HEK293T (cell line): ENCODE measurements at regions not wholly inside any gene's neighbourhood (a gene's known extent, or its start where the extent isn't known, plus 50 kb on each side); places are given as distances from the start of the nearest gene placed in this dataset.

Experiments used
- CTCF ChIA-PET: fragments of 350-600 bp; formaldehyde crosslinking; extraction: SDS; loops from one replicate; lab custom pipeline; 2021; ENCODE audit warnings: antibody characterized with exemption, inconsistent platforms; lab: Yijun Ruan, JAX
- POLR2A ChIA-PET: fragments of 350-600 bp; formaldehyde crosslinking; extraction: SDS; loops from one replicate; lab custom pipeline; 2020; ENCODE audit warnings: antibody characterized with exemption, inconsistent platforms; lab: Yijun Ruan, JAX
- DNase-seq: peaks from one replicate; pipeline ENCODE4 v3.0.0; 2012; ENCODE audit warnings: mixed read lengths; ENCODE audit errors: extremely low spot score
- ARNT ChIP-seq: fragments of 450-650 bp; IDR thresholded peaks from 2 replicates; pipeline ENCODE4 v1.6.1; 2017; ENCODE audit warnings: mild to moderate bottlenecking
- BHLHE40 ChIP-seq: fragments of 450-650 bp; IDR thresholded peaks from 2 replicates; pipeline ENCODE4 v1.6.1; 2016; ENCODE audit warnings: mild to moderate bottlenecking, moderate library complexity, borderline replicate concordance
- CTBP1 ChIP-seq: fragments of 450-650 bp; IDR thresholded peaks from 2 replicates; pipeline ENCODE4 v1.6.1; 2016; ENCODE audit warnings: borderline replicate concordance
- ELF4 ChIP-seq: fragments of 450-650 bp; IDR thresholded peaks from 2 replicates; pipeline ENCODE4 v1.6.1; 2017; ENCODE audit warnings: antibody characterized with exemption
- FOXA1 ChIP-seq: fragments of 450-650 bp; IDR thresholded peaks from 2 replicates; pipeline ENCODE4 v1.6.1; 2016; ENCODE audit warnings: mild to moderate bottlenecking
- FOXK2 ChIP-seq: fragments of 450-650 bp; IDR thresholded peaks from 2 replicates; pipeline ENCODE4 v1.6.1; 2016; ENCODE audit warnings: mild to moderate bottlenecking
- FOXM1 ChIP-seq: fragments of 450-650 bp; IDR thresholded peaks from 2 replicates; pipeline ENCODE4 v1.6.1; 2017; ENCODE audit warnings: mild to moderate bottlenecking, borderline replicate concordance
- HDGF ChIP-seq: fragments of 450-650 bp; IDR thresholded peaks from 2 replicates; pipeline ENCODE4 v1.6.1; 2017; ENCODE audit warnings: antibody characterized with exemption, borderline replicate concordance
- L3MBTL2 ChIP-seq: fragments of 450-650 bp; conservative IDR thresholded peaks from 2 replicates; pipeline ENCODE4 v1.6.1; 2016; ENCODE audit warnings: mild to moderate bottlenecking
- LEF1 ChIP-seq: fragments of 450-650 bp; IDR thresholded peaks from 2 replicates; pipeline ENCODE4 v1.6.1; 2017; ENCODE audit warnings: mild to moderate bottlenecking, borderline replicate concordance
- NFRKB ChIP-seq: fragments of 450-650 bp; IDR thresholded peaks from 2 replicates; pipeline ENCODE4 v1.6.1; 2016; ENCODE audit warnings: mild to moderate bottlenecking, moderate library complexity
- PKNOX1 ChIP-seq: fragments of 450-650 bp; IDR thresholded peaks from 2 replicates; pipeline ENCODE4 v1.6.1; 2016
- SP1 ChIP-seq: fragments of 450-650 bp; IDR thresholded peaks from 2 replicates; pipeline ENCODE4 v1.6.1; 2017
- SUZ12 ChIP-seq: fragments of 450-650 bp; IDR thresholded peaks from 2 replicates; pipeline ENCODE4 v1.6.1; 2016; ENCODE audit warnings: mild to moderate bottlenecking
- TARDBP ChIP-seq: fragments of 450-650 bp; IDR thresholded peaks from 2 replicates; pipeline ENCODE4 v1.6.1; 2016
- ZNF384 ChIP-seq: fragments of 450-650 bp; IDR thresholded peaks from 2 replicates; pipeline ENCODE4 v1.6.1; 2016

- POLR2A ChIA-PET, result no interaction called here
Observed at GRCh38 chr2:145855142-145855541, 1335.2 kb upstream of the ZEB2 start.

DNA sequence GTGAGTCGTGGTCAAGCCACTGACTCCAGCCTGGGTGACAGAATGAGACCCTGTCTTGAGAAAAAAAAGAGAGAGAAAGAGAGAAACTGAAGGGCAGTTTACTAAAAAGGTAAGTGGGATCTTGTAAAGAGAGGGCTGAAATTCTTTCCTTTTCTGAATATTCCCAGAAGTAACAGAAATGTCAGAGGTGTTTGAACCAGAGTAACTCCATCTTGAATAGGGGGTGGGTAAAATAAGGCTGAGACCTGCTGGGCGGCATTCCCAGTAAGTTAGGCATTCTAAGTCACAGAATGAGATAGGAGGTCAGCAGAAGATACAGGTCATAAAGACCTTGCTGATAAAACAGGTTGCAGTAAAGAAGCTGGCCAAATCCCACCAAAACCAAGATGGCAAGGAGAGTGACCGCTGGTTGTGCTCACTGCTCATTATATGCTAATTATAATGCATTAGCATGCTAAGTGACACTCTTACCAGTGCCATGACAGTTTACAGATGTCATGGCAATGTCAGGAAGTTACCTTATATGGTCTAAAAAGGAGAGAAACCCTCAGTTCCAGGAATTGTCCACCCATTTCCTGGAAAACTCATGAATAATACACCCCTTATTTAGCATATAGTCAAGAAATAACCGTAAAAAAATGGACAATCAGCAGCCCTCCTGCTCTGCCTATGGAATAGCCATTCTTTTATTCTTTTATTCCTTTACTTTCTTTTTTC lies 1334.3 kb upstream of the ZEB2 start:
- ChIA-PET POLR2A (no interaction called here), CTCF (no interaction called here)
- no peak for DNase-seq
- TF ChIP-seq SP1 (no peak), L3MBTL2 (no peak), PKNOX1 (no peak), BHLHE40 (no peak), FOXM1 (no peak), CTBP1 (no peak), ARNT (no peak), TARDBP (no peak), NFRKB (no peak), FOXA1 (no peak), ZNF384 (no peak), HDGF (no peak), FOXK2 (no peak), SUZ12 (no peak)

More at GRCh38 chr2:145855142-145855541, 1335.2 kb upstream of the ZEB2 start:
- no peak for TF ChIP-seq ARNT
- no peak for TF ChIP-seq FOXA1
- no peak for TF ChIP-seq SUZ12
- no peak for TF ChIP-seq ZNF384
- no peak for TF ChIP-seq NFRKB
- no peak for TF ChIP-seq CTBP1
- TF ChIP-seq FOXM1, result no peak
- TF ChIP-seq LEF1, result no peak
- no peak for TF ChIP-seq BHLHE40
- no peak for TF ChIP-seq L3MBTL2
- no peak for TF ChIP-seq FOXK2
- TF ChIP-seq SP1, result no peak
- no peak for TF ChIP-seq ELF4
- TF ChIP-seq PKNOX1, result no peak
- no peak for TF ChIP-seq TARDBP
- no peak for TF ChIP-seq HDGF
- DNase-seq, result no peak
- CTCF ChIA-PET, result no interaction called here

DNA sequence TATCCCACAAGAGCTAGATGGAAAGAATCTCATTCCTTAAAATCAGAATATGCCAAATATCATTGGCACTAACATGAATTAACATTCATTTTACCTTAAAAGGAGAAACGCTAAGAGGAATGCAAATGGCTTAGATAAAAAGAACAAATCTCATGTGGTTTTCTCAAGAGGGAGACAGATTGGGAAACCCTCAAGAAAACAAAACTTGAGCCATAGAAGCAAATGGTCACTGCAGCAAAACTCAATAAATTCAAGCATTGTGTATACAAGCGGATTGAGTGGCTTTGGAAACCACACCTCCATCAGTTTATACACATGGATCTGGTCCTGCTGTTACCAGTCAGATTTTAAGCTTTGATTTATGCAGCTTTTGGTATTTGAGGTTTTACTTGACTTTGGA lies 1331.8 kb upstream of the ZEB2 start:
- ChIA-PET POLR2A (no interaction called here), CTCF (no interaction called here)
- TF ChIP-seq BHLHE40 (no peak), ELF4 (no peak), L3MBTL2 (no peak), FOXA1 (no peak), FOXK2 (no peak), CTBP1 (no peak), SP1 (no peak), NFRKB (no peak), TARDBP (no peak), FOXM1 (no peak), HDGF (no peak), PKNOX1 (no peak), ARNT (no peak), SUZ12 (no peak), ZNF384 (no peak), LEF1 (no peak)
- DNase-seq, result no peak

- TF ChIP-seq CTBP1, result no peak
- TF ChIP-seq FOXA1, result no peak
- no peak for TF ChIP-seq HDGF
- no peak for TF ChIP-seq ARNT
- TF ChIP-seq NFRKB, result no peak
- no peak for TF ChIP-seq FOXM1
- no peak for TF ChIP-seq L3MBTL2
- TF ChIP-seq TARDBP, result no peak
- TF ChIP-seq SUZ12, result no peak
- no peak for TF ChIP-seq BHLHE40
- no peak for TF ChIP-seq ELF4
- TF ChIP-seq ZNF384, result no peak
- TF ChIP-seq PKNOX1, result no peak
- TF ChIP-seq LEF1, result no peak
- TF ChIP-seq SP1, result no peak
- TF ChIP-seq FOXK2, result no peak
- CTCF ChIA-PET, result interaction anchor here (0.6 kb wide), 1 partner anchor 338 kb away, joined by 3 read pairs; no protein-coding TSS in a partner anchor
- DNase-seq, result no peak
- POLR2A ChIA-PET, result no interaction called here
Observed at GRCh38 chr2:145849466-145849865, 1329.5 kb upstream of the ZEB2 start.

GRCh38 chr2:145846982-145847381 lies 1327.1 kb upstream of the ZEB2 start:
- TF ChIP-seq SUZ12 (no peak), L3MBTL2 (no peak), HDGF (no peak), SP1 (no peak), FOXA1 (no peak), LEF1 (no peak), NFRKB (no peak), BHLHE40 (no peak), TARDBP (no peak), ELF4 (no peak)
- DNase-seq, result no peak
- CTCF ChIA-PET, result no interaction called here
- POLR2A ChIA-PET, result no interaction called here
